HG02938 (cell line): ENCODE measurements at regions not wholly inside any gene's neighbourhood (a gene's known extent, or its start where the extent isn't known, plus 50 kb on each side); places are given as distances from the start of the nearest gene placed in this dataset.

Source experiments
- ATAC-seq: cut with Tn5 transposase; IDR thresholded peaks from one replicate; pipeline ENCODE4 v1.9.1; 2021; ENCODE audit warnings: mild to moderate bottlenecking, moderate library complexity; ENCODE audit not compliant: unreplicated experiment

DNA sequence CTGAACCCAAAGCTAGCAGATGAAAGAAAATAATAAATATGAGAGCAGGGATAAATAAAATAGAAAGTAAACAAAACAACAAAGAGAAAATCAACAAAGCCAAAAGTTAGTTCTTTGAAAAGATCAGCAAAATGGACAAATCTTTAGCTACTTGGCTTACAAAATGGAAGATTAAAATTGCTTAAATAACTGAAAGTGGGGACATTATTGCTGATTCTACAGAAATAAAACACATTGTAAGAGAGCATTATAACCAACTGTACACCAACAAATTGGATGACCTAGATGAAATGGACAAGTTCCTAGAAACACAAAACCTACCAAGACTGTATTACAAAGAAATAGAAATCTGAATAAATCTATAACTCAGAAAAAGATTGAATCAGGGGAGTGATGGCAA, 238.3 kb upstream of the C1orf87 start:
- ATAC-seq, result no peak

DNA sequence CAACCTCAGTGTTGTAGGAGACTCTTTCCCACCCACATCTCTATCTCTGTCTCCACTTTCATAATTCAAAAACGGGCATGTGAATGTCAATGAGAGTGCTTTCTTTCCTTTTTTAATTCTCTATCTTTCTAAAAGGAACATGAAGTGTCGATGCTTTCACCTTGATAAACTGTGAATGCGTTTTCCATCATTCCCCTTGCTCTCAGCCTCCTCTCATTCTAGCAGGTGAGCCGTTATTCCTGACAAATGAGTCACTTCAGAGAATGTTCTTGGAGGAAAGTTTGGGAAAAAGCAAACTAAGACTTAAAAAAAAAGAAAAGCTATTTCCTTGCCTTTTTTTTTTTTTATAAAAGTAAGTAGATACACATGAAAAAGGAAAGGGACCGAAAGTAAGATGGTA, 226.0 kb upstream of the C1orf87 start:
- ATAC-seq, result no peak

DNA sequence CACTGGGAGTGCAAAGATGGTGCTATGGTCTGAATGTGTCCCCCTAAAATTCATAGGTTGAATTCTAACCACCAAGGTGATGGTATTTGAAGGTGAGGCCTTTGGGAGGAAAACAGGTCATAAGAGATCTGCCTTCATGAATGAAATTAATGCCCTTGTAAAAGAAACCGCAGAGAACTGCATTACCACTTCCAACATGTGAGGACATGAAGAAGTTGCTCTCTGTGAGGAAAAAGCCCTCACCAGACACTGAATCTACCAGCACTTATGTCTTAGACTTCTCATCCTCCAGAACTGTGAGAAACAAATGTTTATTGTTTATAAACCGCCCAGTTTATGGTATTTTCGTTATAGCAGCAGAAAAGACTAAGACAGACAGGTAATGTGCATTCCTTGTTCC, 224.7 kb upstream of the C1orf87 start:
- ATAC-seq, result no peak

DNA sequence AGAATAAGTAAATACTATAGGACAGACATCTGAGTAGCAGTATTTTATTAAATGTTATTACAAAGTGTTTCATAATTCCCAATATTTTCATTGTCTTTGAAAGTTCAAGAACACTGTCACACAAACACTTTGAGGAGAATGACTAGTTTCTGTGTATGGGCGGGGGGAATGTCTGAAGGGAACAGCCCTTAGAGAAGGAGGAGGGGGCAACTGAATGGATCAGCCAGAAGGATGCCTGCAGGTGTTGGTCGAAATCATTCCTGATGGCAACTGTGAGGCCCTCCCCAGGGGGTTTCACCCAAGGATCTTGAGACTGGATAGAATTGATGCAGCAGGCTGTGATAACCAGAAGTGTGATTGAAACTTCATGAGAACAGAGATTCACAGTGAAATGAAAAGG, 223.2 kb upstream of the C1orf87 start:
- no peak for ATAC-seq

DNA sequence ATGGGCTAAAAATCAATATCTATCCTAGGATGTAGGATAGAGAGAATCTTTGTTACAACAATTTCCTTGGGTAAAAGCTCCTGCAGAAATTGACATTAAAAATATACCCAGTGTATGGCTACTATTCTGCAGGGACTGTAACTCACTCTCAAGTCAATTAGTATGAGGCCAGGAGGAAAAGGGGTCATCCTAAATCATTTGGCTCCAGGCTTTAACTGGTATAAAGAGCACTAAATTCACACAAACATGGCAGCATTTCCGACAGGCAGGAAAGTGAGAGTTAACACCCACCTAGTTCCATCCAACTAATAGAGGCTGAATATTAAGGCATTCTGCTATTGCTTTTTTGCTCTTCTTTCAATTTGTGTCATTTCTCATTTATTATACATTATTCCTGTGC, 218.6 kb upstream of the C1orf87 start:
- no peak for ATAC-seq

DNA sequence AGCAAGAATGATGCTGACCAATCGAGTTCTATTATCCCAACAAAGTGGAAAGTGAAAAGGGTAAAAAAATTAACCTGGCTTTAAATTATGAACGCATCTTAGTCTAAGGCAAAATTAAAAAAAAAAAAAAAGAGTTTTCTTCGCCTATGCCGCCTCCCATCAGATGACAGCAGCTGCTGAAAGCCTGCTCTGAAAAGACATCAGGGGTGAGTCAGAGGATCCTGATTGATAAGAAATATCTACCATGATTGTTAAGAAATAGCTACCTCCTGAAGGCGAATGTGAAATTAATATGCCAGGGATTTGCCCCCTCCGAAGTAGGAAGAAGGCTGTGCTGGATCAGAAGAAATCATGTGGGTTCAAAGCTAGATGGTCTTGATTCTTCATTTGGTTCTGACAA, 216.8 kb upstream of the C1orf87 start:
- no peak for ATAC-seq

DNA sequence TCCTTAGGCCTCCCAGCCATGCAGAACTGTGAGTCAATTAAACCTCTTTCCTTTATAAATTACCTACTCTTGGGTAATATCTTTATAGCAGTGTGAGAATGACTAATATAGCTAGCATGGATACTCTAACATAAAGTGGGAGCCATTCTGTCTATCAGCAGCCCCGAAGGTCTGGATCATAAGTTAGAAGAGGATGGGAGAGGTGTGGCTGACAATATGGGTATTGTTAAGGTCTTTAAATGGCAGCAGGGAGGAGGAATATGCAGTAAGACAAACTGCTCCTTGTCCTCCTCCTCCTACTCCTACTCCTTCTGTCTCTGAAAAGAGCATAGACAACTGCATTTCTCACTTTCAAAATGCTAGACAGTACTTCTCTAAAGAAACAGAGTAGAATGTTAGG, 214.0 kb upstream of the C1orf87 start:
- no peak for ATAC-seq

DNA sequence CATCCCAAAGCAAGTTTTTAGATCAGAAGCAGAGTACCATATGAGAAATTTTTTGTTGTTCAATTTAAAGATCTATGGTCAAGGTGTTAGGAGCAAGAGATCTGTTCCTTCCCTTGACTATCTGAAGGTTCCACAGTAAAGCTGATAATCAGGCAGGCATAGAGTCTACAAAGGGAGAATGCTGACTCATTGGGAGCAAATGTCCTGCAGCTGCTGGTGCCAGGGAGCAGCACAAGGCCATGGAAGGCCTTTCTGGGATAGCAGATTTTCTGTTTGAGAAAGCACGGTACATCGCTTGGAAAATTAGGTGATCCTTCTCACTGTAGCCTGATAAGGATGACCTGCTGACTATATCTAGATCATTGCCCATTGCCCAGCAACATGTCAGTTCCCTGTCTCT, 210.1 kb upstream of the C1orf87 start:
- ATAC-seq, result no peak

DNA sequence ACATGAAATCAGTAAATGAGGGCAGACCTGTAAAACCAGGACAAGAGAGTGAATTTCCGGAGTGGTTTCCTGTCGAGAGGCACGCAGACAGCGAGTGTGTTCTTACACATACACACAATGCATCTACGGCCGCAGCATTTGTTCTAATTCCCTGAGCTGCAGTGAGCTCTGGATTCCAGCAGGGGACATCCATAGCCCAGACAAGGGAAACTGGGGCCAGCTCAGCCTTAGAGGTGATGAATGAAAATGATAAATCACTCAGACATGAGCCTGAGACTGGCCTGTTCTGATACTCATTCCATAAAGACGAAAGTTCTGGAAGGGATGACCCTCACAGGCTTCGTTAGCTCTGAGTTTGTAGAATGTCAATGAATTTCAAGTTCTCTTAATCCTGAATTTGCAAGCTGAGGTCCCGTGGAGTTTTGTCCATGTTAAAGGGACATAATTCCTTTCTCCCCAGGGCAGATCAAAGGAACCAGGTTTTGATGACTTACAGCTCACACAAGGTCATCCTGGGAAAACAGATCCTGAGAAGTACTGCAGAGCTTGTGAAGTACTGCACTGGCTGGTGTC, 207.9 kb upstream of the C1orf87 start:
- peak; percentile 93 for ATAC-seq

DNA sequence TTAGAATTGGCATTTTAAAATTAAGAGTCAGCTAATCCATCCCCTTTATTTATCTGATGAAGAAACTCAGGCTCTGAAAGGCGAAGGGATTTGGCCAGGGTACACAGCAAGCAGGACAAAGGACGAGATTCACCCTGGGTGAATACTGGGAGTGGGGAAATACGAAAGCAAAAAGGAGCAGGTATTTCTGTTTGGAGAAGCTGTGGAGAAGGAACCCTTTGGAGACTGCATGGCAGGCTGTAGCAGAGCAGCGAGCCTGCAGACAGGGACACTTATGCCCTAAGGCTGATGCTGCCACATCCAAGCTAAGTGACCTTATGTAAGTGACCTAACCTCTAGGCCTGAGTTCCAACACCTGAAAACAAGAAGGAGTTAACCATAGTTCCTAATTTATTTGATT, 207.2 kb upstream of the C1orf87 start:
- ATAC-seq, result peak; percentile 7

DNA sequence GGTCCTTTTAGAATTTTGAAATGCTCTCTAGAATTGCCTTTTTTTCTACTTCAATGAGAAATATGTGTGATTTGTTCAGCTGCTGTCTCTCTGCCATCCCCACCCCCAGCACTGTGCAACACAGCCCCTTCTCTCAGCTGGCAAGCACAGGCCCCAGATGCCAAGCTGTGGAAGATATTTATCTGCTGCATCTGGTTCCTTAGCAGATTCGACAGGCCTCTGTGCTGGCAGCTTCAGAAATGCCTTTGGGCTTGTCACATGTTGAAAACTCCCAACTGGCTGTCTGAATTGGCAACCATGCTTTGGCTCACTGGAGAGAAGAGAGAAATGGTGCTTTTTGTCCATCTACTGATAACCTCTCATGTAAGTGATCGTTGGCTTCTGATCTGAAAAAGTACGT, 206.7 kb upstream of the C1orf87 start:
- no peak for ATAC-seq

DNA sequence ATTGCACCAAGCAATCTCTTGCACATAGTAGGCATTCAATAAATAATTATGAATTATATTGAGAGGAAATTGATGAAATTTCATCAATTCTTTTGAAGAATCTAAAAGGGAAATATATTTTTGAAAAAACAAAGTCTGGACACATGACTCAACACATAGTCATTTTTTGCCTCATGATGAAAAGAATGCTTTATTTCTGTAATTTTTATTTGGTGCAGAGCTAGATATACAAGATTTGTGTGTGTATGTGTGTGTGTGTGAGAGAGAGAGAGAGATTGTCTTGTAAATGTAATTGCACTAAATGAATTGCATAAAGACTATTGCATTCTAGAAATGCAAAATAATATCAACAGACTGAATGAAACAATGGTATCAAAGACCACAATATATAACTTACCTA, 206.2 kb upstream of the C1orf87 start:
- ATAC-seq, result no peak

DNA sequence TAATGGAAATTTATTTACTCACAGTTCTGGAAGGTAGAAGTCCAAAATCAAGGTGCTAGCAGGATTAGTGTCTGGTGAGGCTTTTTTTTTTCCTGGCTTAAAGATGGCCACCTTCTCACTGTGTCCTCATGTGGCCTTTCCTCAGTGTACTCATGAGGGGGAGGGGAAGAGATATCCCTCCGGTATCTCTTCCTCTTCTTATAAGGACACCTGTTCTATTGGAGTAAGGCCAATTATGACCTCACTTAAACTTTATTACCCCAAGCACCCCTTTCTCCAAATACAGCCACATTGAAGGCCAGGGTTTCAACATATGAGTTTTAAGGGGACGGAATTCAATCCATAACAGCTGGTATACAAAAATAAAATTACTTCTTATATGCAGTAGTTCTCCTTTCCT, 203.7 kb upstream of the C1orf87 start:
- ATAC-seq, result no peak

DNA sequence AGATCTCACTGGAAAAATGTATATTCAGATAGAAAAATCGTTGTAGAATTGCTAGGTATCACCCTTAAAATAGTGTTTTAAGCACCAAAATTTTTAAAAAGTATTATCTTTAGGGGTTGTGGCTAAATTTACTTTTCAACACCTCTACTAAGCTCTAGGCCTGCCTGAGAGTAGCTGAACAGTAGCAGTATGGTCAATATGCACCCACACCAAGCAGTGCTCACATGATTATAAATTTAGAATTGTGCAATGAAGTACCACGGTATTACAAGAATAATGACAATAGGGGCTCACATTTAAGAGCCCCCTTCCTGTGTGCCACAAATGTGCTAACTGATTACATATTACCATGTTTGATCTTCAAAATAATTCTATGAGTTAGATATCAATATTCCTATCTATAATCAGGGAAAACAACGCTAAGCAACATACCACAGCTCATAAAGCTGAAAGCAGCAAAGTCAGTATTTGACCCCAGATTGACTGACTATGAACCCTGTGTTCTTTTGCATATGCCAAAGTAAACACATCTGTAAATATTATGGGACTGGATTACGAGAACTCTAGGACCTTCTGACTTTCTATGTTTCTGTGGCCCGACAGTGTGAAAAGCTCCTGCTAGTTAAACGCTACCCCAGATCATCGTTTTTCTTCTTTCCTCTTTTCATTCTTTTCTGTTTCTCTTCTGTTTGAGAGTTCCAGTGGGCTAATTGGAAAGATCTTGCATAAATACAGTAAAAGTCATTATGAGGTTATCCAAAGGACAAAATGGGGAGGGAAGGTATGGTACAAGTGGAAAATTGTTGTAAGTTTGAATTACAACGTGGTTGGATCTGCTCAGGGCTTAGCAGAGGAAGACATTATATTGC, 201.1 kb upstream of the C1orf87 start:
- ATAC-seq, result no peak

DNA sequence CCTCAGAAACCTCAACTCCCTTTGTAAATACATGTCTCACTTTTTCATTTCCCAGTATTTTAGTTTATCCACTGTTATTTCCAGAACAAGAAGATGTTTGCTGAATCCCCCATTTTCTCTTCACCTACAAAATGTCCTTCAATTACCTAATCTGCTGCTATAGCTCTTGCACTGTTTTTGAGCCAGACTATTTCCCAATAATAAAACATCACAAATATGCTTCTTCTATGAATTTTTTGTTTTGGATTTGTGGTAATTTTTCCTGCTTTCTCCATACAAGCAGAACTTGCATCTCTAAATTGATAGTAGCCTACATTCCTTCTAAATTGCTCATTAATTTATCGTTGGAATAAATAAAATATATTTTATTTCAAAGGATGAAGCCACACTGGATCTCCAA, 199.6 kb upstream of the C1orf87 start:
- ATAC-seq, result no peak

DNA sequence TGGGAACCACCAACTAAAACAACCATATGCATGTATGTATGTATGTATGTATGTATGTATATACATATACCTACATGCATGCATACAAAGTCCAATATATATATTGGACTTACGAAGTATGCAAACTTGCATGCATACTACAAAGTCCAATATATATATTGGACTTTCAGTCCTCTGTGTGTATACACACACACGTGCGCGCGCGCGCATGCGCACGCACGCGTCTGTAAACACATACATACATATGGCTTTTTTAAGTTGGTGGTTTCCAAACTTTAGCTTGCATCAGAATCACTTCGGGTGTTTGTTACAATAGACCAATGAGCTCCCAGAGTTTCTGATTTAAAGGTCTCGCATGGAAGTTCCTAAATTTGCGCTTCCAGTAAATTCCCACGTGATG, 197.5 kb upstream of the C1orf87 start:
- ATAC-seq, result no peak

DNA sequence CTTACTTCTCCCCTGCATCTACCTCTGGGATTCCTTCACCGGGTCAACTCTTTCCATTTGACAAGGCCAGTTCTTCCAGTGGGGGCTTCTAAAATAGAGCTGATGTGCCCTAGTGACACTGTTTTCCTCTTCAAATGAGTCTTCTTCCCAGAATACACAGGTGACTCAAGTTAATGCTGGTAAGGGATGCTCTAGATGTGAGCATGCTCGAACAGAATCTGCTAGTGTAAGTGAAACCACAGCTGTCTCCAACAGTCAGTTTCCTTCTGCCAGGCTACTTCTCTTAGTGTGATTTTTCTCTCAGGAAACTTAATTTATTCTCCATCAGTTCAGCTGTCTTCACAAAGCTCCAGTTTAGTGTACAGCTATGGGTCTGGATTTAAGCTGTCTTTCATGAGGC, 194.9 kb upstream of the C1orf87 start:
- ATAC-seq, result no peak

DNA sequence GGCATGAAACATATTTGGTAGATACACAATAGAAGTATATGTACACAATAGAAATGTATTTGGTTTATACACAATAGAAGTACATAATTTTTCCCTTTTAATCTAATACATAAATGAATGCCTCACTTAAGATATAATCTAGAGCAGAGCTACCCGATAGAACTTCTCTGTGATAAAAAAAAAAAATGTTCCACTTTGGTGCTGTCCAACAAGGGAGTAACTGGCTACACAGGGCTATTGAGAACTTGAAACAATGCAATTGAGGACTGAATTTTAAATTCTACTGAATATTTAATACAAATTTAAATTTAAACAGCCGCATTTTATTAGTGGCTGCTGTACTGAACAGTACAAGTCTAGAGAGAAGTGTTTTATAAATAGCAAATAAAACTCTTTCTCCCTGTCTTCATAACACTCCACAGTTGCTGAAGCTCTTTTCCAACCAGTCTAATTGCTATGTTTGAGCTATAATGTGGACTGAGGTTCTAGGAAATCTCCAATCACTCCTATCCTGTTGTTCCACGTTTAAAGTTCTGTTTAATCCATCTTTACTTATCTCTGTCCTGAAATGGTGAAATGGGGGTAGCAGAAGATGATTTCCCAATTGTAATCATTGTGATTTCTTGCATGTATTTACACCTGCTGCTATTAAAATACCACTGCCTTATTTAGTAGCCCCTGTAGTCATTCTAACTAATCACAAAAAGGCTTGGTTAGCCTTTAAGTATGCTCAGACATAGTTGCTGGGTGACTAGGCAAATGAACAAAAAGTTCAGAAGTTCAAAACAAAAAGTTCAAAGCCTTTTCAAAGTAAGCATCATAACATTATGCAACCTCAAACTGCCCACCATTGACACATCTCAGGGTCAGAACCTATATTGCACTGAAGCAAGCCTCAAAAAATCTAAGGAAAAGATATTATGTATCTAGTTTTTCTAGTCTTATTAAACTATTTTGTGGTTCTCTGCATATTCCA, 192.3 kb upstream of the C1orf87 start:
- no peak for ATAC-seq

DNA sequence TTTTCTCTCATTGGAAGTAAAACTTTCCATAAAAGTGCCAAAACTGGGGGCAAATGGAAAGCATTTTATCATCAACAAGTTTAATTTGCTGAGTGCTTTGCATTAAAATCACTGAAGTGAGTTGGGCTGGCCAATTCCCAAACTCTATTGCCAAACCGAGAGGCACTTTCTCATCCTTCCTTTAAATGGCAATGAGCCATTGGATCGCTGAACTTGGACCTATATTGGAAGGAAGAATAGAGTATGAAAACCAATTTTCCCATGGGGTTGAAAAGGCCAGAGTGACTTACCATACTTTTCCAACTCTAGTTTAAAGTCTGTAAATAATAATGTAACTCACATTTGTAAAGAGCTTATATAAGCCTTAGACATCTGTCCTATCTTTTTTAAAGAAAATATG, 189.1 kb upstream of the C1orf87 start:
- no peak for ATAC-seq

DNA sequence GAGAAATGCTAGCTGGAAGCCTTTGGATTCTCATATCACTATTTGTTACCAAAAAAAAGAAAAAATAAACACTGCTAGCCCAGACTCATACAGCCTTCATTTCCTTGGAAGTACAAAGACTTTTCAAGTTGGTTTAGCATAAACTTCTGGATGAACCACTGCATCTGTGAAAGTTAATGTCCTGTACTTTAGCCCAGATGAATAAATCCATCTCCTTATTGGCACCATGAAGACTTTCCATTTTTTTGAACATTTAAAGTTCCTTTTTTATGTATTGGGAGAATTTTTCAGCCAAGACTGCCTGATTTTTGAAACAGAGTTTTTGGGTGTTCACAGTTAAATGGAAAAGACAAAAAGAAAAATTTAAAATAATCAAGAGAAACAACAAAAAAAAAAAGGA, 184.0 kb upstream of the C1orf87 start:
- ATAC-seq, result no peak

DNA sequence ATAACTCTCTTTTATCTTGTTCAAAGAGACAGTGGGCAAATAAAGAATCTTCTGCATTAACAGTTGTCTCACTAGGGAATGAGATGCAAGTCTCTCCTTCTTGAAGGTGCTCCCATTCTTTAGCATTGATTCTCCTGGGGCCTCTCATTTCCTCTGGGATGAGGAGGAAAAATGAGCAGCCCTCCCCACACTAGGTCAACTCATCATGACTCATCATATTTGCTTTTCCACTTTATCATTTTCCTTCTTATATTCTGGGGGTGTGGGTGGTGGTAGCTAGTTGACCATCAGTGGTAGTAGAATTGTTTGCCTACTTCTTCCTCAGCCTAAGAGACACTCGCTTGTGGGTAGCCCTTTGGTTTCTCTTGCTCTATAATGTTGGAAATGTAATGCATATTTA, 182.0 kb upstream of the C1orf87 start:
- no peak for ATAC-seq

DNA sequence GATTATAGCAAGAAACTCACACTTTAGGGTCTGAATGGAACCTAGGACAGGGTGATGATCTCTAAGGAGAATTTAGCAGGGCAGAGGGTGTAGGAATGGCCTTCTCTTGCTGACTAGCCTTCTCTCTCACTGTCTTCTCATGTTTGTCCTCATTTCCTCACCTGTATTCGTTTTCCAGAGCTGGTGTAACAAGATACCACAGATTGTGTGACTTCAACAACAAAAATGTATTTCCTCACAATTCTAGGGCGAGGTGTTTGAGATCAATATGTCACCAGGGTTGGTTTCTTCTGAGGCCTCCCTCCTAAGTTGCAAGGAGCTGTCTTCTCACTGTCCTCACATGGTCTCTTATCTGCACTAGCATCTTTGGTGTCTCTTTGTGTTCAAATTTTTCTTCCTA, 177.9 kb upstream of the C1orf87 start:
- no peak for ATAC-seq
